A549 (cell line): ENCODE measurements at regions not wholly inside any gene's neighbourhood (a gene's known extent, or its start where the extent isn't known, plus 50 kb on each side); places are given as distances from the start of the nearest gene placed in this dataset.

Source experiments
- EP300 ChIP-seq, 2 experiments: fragments of >200 bp; sonication (Bioruptor Twin); formaldehyde crosslinking; IDR thresholded peaks; 2 replicates in 1 of 2; 3 replicates in 1 of 2; pipeline ENCODE4 v1.6.1; 2016 to 2017
- JUN ChIP-seq, 2 experiments: fragments of >200 bp; sonication (Bioruptor Twin); formaldehyde crosslinking; IDR thresholded peaks; 2 replicates in 1 of 2; 3 replicates in 1 of 2; pipeline ENCODE4 v1.6.1; 2016 to 2017
- JUNB ChIP-seq: fragments of >200 bp; sonication (Bioruptor Twin); formaldehyde crosslinking; IDR thresholded peaks from 2 replicates; pipeline ENCODE4 v1.6.1; 2016
- KDM1A ChIP-seq: fragments of 200-600 bp; sonication (generic); IDR thresholded peaks from 2 replicates; pipeline ENCODE4 v1.6.1; 2016; ENCODE audit warnings: low read depth, mild to moderate bottlenecking
- KDM5A ChIP-seq: fragments of 200-600 bp; sonication (generic); IDR thresholded peaks from 2 replicates; pipeline ENCODE4 v1.6.1; 2016; ENCODE audit warnings: antibody characterized with exemption, mild to moderate bottlenecking
- MYC ChIP-seq: IDR thresholded peaks from 2 replicates; pipeline ENCODE4 v1.6.1; 2012; ENCODE audit warnings: mild to moderate bottlenecking, inconsistent platforms, low read length, improper control_type of control experiment, borderline replicate concordance
- NR3C1 ChIP-seq: fragments of >200 bp; sonication (Bioruptor Twin); formaldehyde crosslinking; IDR thresholded peaks from 3 replicates; pipeline ENCODE4 v1.6.1; 2017
- POLR2A ChIP-seq: IDR thresholded peaks from 2 replicates; pipeline ENCODE4 v1.6.1; 2012; ENCODE audit warnings: mild to moderate bottlenecking, low read length
- POLR2AphosphoS2 ChIP-seq: conservative IDR thresholded peaks from 2 replicates; pipeline ENCODE4 v1.6.1; 2012; ENCODE audit warnings: low read length, improper control_type of control experiment, inconsistent platforms
- RARB ChIP-seq: fragments of 250-450 bp; sonication (Bioruptor Pico); IDR thresholded peaks from 2 replicates; pipeline ENCODE4 v1.8.0; 2021; ENCODE audit warnings: mild to moderate bottlenecking, moderate library complexity
- ZC3H11A ChIP-seq: fragments of 450-650 bp; IDR thresholded peaks from 2 replicates; pipeline ENCODE4 v1.6.1; 2014; ENCODE audit warnings: antibody characterized with exemption, mild to moderate bottlenecking
- TF ChIP-seq, protein P1 (sequence below): fragments of >200 bp; sonication (Bioruptor Twin); formaldehyde crosslinking; IDR thresholded peaks from 3 replicates; pipeline ENCODE4 v1.5.1; 2016
- TF ChIP-seq, protein P2 (sequence below): IDR thresholded peaks from 2 replicates; pipeline ENCODE4 v1.6.1; 2012; ENCODE audit warnings: low read depth, borderline replicate concordance

DNA sequence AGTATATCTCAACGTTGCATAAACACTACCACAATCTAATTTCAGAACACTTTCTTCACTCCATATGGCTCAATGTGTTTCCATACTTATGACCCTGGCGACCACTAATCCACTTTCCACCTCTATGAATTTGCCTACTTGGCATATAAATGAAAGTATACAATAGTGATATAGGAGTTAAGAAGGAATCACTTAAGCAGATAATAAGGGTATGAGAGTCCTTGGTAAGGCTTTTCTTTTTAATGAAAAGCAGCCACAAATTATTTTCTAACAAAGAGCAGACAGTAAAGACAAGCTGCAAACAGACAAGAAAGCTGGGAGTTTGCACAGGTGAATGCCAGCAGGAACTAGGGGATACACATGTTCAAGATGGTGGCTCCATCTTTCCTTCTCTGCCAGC is 615.1 kb upstream of the NUDT12 start:
- TF ChIP-seq EP300 (IDR thresholded peaks at IDR 0.05) (no peak), KDM5A (no peak), JUNB (no peak), RARB (CRISPR knock-in tag) (no peak), JUN (IDR thresholded peaks at IDR 0.05) (no peak), NR3C1 (no peak), KDM1A (no peak), POLR2A (no peak), MYC (no peak), POLR2AphosphoS2 (no peak), ZC3H11A (no peak)
- TF ChIP-seq, protein P1, sequence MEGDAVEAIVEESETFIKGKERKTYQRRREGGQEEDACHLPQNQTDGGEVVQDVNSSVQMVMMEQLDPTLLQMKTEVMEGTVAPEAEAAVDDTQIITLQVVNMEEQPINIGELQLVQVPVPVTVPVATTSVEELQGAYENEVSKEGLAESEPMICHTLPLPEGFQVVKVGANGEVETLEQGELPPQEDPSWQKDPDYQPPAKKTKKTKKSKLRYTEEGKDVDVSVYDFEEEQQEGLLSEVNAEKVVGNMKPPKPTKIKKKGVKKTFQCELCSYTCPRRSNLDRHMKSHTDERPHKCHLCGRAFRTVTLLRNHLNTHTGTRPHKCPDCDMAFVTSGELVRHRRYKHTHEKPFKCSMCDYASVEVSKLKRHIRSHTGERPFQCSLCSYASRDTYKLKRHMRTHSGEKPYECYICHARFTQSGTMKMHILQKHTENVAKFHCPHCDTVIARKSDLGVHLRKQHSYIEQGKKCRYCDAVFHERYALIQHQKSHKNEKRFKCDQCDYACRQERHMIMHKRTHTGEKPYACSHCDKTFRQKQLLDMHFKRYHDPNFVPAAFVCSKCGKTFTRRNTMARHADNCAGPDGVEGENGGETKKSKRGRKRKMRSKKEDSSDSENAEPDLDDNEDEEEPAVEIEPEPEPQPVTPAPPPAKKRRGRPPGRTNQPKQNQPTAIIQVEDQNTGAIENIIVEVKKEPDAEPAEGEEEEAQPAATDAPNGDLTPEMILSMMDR, result no peak
- TF ChIP-seq, protein P2, sequence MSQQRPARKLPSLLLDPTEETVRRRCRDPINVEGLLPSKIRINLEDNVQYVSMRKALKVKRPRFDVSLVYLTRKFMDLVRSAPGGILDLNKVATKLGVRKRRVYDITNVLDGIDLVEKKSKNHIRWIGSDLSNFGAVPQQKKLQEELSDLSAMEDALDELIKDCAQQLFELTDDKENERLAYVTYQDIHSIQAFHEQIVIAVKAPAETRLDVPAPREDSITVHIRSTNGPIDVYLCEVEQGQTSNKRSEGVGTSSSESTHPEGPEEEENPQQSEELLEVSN, result no peak
